RWPE2 (cell line): ENCODE measurements at regions not wholly inside any gene's neighbourhood (a gene's known extent, or its start where the extent isn't known, plus 50 kb on each side); places are given as distances from the start of the nearest gene placed in this dataset.
A peak's percentile ranks its signal among the peaks of the same experiment; 100 is the strongest.

Experiments used
- ATAC-seq: fragments of 200-7000 bp; cut with Tn5 transposase; 3 replicates; pipeline ENCODE4 v1.9.1; 2021; ENCODE audit warnings: low read depth
- DNase-seq: peaks from one replicate; pipeline ENCODE4 v3.0.0-alpha.2; 2020; ENCODE audit warnings: low spot score
- H3K27ac ChIP-seq: fragments of 450-650 bp; 2 replicates; pipeline ENCODE4 v1.5.1; 2017; ENCODE audit warnings: mild to moderate bottlenecking; ENCODE audit not compliant: poor library complexity, severe bottlenecking
- H3K27me3 ChIP-seq: fragments of 250-450 bp; sonication (Bioruptor Pico); 2 replicates; pipeline ENCODE4 v1.5.1; 2021; ENCODE audit warnings: mild to moderate bottlenecking, moderate library complexity; ENCODE audit not compliant: insufficient read depth, poor library complexity, severe bottlenecking
- H3K36me3 ChIP-seq: fragments of 250-450 bp; sonication (Bioruptor Pico); 2 replicates; pipeline ENCODE4 v1.5.1; 2020; ENCODE audit warnings: low read depth, mild to moderate bottlenecking, moderate library complexity
- H3K4me1 ChIP-seq: fragments of 250-450 bp; sonication (Bioruptor Pico); 2 replicates; pipeline ENCODE4 v1.5.1; 2021; ENCODE audit warnings: mild to moderate bottlenecking, moderate library complexity; ENCODE audit not compliant: insufficient read depth, poor library complexity, severe bottlenecking
- H3K4me3 ChIP-seq: fragments of 250-450 bp; sonication (Bioruptor Pico); 2 replicates; pipeline ENCODE4 v1.5.1; 2021; ENCODE audit warnings: mild to moderate bottlenecking, moderate library complexity; ENCODE audit not compliant: severe bottlenecking
- H3K9me3 ChIP-seq: fragments of 250-450 bp; sonication (Bioruptor Pico); 2 replicates; pipeline ENCODE4 v1.5.1; 2021; ENCODE audit warnings: mild to moderate bottlenecking, moderate library complexity; ENCODE audit not compliant: severe bottlenecking
- CTCF ChIP-seq: fragments of 450-650 bp; IDR thresholded peaks from one replicate; pipeline ENCODE4 v1.5.1; 2017; ENCODE audit warnings: mild to moderate bottlenecking, moderate library complexity; ENCODE audit not compliant: poor library complexity, severe bottlenecking

GRCh38 chr2:120450196-120450820 is 104.4 kb downstream of the INHBB start:
- Histone ChIP-seq H3K27me3 (no peaks in the 10 kb centered on the region), H3K27ac (no peak overlapping the region), H3K9me3 (no peaks in the 10 kb centered on the region), H3K36me3 (no peaks in the 10 kb centered on the region), H3K4me1 (no peaks in the 10 kb centered on the region), H3K4me3 (no peak overlapping the region)
- ATAC-seq (no peak), DNase-seq (peak; percentile 23)
- no peak for TF ChIP-seq CTCF

- Histone ChIP-seq H3K27me3 (no peaks in the 10 kb centered on the region), H3K27ac (no peak overlapping the region), H3K4me1 (no peaks in the 10 kb centered on the region), H3K36me3 (no peaks in the 10 kb centered on the region), H3K9me3 (no peaks in the 10 kb centered on the region), H3K4me3 (no peak overlapping the region)
- DNase-seq (no peak), ATAC-seq (no peak)
- no peak for TF ChIP-seq CTCF
Observed at GRCh38 chr2:120451334-120451733, 105.4 kb downstream of the INHBB start.

DNA sequence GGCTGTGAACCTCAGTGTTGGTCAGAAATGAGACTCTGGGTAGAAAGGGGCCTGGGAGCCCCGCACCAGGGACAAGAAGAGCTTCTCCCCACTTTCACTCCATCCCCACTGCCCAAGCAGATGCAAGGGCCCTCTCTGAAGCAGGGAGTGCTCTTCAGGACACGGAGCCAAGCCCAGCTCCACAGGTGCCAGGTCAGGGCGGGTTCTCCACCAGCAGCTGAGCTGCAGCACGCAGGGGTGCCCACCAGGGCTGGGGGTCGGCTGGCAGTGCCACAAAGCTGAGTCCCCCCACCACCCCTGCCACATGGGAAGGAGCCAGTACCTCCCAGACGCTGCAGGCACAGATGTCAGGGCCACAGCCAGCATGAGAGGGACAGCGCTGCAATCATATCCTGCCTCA is 106.2 kb downstream of the INHBB start:
- Histone ChIP-seq H3K27me3 (no peaks in the 10 kb centered on the region), H3K27ac (no peak overlapping the region), H3K9me3 (no peaks in the 10 kb centered on the region), H3K36me3 (no peaks in the 10 kb centered on the region), H3K4me1 (no peaks in the 10 kb centered on the region), H3K4me3 (no peak overlapping the region)
- DNase-seq, result no peak
- no peak for TF ChIP-seq CTCF
- no peak for ATAC-seq

- no peak overlapping the region for H3K4me3 ChIP-seq
- H3K27me3 ChIP-seq, result no peaks in the 10 kb centered on the region
- ATAC-seq, result no peak
- H3K27ac ChIP-seq, result no peak overlapping the region
- H3K9me3 ChIP-seq, result no peaks in the 10 kb centered on the region
- no peaks in the 10 kb centered on the region for H3K4me1 ChIP-seq
- DNase-seq, result no peak
- H3K36me3 ChIP-seq, result no peaks in the 10 kb centered on the region
- no peak for TF ChIP-seq CTCF
Observed at GRCh38 chr2:120452945-120453634, 107.2 kb downstream of the INHBB start.

DNA sequence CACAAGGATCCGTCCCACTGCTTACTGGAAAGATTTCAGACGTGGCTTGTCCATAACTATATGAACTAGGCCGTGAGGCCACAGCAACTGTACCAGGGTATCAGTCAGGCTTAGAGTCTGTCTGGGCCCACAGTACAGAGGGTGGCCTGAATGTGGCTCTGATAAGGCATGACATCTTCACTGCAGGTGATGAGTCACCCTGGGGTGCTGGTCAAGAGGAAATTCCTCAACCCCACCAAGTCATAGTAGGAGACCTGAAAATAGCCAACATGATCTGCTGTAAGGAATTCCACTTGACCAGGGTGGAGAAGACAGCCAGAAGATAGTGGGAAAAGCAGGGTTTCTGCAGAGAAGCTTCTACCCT is 107.7 kb downstream of the INHBB start:
- DNase-seq, result no peak
- H3K27me3 ChIP-seq, result no peaks in the 10 kb centered on the region
- no peak for ATAC-seq
- peaks cover 2% of the 10 kb centered on the region for H3K9me3 ChIP-seq
- TF ChIP-seq CTCF, result no peak
- no peak overlapping the region for H3K27ac ChIP-seq
- H3K4me3 ChIP-seq, result no peak overlapping the region
- H3K4me1 ChIP-seq, result no peaks in the 10 kb centered on the region
- H3K36me3 ChIP-seq, result no peaks in the 10 kb centered on the region
